ENCODE measurements at regions not wholly inside any gene's neighbourhood (a gene's known extent, or its start where the extent isn't known, plus 50 kb on each side); places are given as distances from the start of the nearest gene placed in this dataset.
"Not testable (repeated sequence)": the region's sequence is repeated elsewhere in the genome, so short reads cannot be mapped to it uniquely, and the experiment has no call there.

- peak; percentile 28; the same call in 1 of the 3 replicates for ATAC-seq
- TF ChIP-seq ZFP3 (CRISPR knock-in tag; IDR thresholded peaks at IDR 0.05): no peak
- no peak for TF ChIP-seq TSHZ2 (CRISPR knock-in tag; IDR thresholded peaks at IDR 0.05)
- TF ChIP-seq PPARA (CRISPR knock-in tag; IDR thresholded peaks at IDR 0.05; ENCODE audit: borderline replicate concordance): no peak
- no peak for TF ChIP-seq ZNF70 (CRISPR knock-in tag; IDR thresholded peaks at IDR 0.05)
- TF ChIP-seq SNAI2 (CRISPR knock-in tag; IDR thresholded peaks at IDR 0.05): no peak
- TF ChIP-seq ZNF565 (CRISPR knock-in tag; conservative IDR thresholded peaks at IDR 0.05; ENCODE audit: low read depth): no peak
- no peak for TF ChIP-seq ESRRG (CRISPR knock-in tag; IDR thresholded peaks at IDR 0.05)
- no peak for TF ChIP-seq ZNF8 (CRISPR knock-in tag; IDR thresholded peaks at IDR 0.05)
- no peak for TF ChIP-seq ZFP30 (CRISPR knock-in tag; IDR thresholded peaks at IDR 0.05)
- no peak for TF ChIP-seq POU6F1 (CRISPR knock-in tag; IDR thresholded peaks at IDR 0.05; ENCODE audit: borderline replicate concordance, low read depth)
- no peak for TF ChIP-seq PATZ1 (CRISPR knock-in tag; IDR thresholded peaks at IDR 0.05; ENCODE audit: borderline replicate concordance)
- no peak for TF ChIP-seq GLIS3 (CRISPR knock-in tag; IDR thresholded peaks at IDR 0.05)
Observed at GRCh38 chr20:28562510-28562898, 2695.0 kb upstream of the DEFB115 start.

GRCh38 chr20:28562899-28563521, 2694.5 kb upstream of the DEFB115 start:
- ATAC-seq: not testable (repeated sequence)

GRCh38 chr20:28564024-28564423, 2693.4 kb upstream of the DEFB115 start:
- ATAC-seq: not testable (repeated sequence)

- ATAC-seq: not testable (repeated sequence)
Observed at GRCh38 chr20:28564688-28565463, 2692.6 kb upstream of the DEFB115 start.

- ATAC-seq: not testable (repeated sequence)
Observed at GRCh38 chr20:28575991-28576390, 2681.5 kb upstream of the DEFB115 start.

- ATAC-seq: not testable (repeated sequence)
Observed at GRCh38 chr20:28591680-28592079, 2665.8 kb upstream of the DEFB115 start.

- ATAC-seq: not testable (repeated sequence)
Observed at GRCh38 chr20:28593383-28593782, 2664.1 kb upstream of the DEFB115 start.

GRCh38 chr20:28594476-28594875, 2663.0 kb upstream of the DEFB115 start:
- not testable (repeated sequence) for ATAC-seq

GRCh38 chr20:28602006-28602402, 2655.5 kb upstream of the DEFB115 start:
- not testable (repeated sequence) for ATAC-seq

Data from SK-N-SH treated with all-trans-retinoic acid at 6 μM for 48 hours (cell line).